ENCODE measurements at regions not wholly inside any gene's neighbourhood (a gene's known extent, or its start where the extent isn't known, plus 50 kb on each side); places are given as distances from the start of the nearest gene placed in this dataset.

GRCh38 chr6:169382735-169383134 is 129.1 kb upstream of the THBS2 start:
- H3K27ac ChIP-seq (ENCODE audit: low read depth in 1 of 3, low read length in 2 of 3) = no peak overlapping the region
- H3K9me3 ChIP-seq (ENCODE audit: control insufficient read depth in 2 of 2, insufficient read depth in 1 of 2, low read depth in 1 of 2, low read length in 1 of 2) = peaks cover 0 to 5% of the 10 kb centered on the region in 2 donors
- H3K36me3 ChIP-seq (ENCODE audit: control insufficient read depth in 3 of 3, insufficient read depth in 2 of 3, low read depth in 1 of 3, low read length in 3 of 3) = no peaks in the 10 kb centered on the region
- no peaks in the 10 kb centered on the region for H3K27me3 ChIP-seq (ENCODE audit: control insufficient read depth in 3 of 3, insufficient read depth in 3 of 3, low read length in 3 of 3)
- no peak for DNase-seq
- 91 to 94% (median 94%) methylated on average over 1 of the region's 1 CpG for WGBS, 3 donors
- H3K4me1 ChIP-seq (ENCODE audit: control insufficient read depth in 3 of 3, insufficient read depth in 2 of 3, low read depth in 1 of 3, low read length in 2 of 3) = no peaks in the 10 kb centered on the region
- no peak overlapping the region for H3K4me3 ChIP-seq (ENCODE audit: low read depth in 1 of 3, low read length in 3 of 3)
- no peak for FAIRE-seq

- Histone ChIP-seq H3K4me3 (ENCODE audit: low read depth in 1 of 3, low read length in 3 of 3) (no peak overlapping the region), H3K27ac (ENCODE audit: low read depth in 1 of 3, low read length in 2 of 3) (no peak overlapping the region), H3K36me3 (ENCODE audit: control insufficient read depth in 3 of 3, insufficient read depth in 2 of 3, low read depth in 1 of 3, low read length in 3 of 3) (no peaks in the 10 kb centered on the region), H3K9me3 (ENCODE audit: control insufficient read depth in 2 of 2, insufficient read depth in 1 of 2, low read depth in 1 of 2, low read length in 1 of 2) (peaks cover 0 to 5% of the 10 kb centered on the region in 2 donors), H3K4me1 (ENCODE audit: control insufficient read depth in 3 of 3, insufficient read depth in 2 of 3, low read depth in 1 of 3, low read length in 2 of 3) (no peaks in the 10 kb centered on the region), H3K27me3 (ENCODE audit: control insufficient read depth in 3 of 3, insufficient read depth in 3 of 3, low read length in 3 of 3) (no peaks in the 10 kb centered on the region)
- FAIRE-seq (no peak), DNase-seq (no peak)
- WGBS, 3 donors = 67 to 83% (median 71%) methylated on average over 5 to 6 of the region's 6 CpGs
These were observed 128.3 kb upstream of the THBS2 start for GRCh38 chr6:169381988-169382387.

DNA sequence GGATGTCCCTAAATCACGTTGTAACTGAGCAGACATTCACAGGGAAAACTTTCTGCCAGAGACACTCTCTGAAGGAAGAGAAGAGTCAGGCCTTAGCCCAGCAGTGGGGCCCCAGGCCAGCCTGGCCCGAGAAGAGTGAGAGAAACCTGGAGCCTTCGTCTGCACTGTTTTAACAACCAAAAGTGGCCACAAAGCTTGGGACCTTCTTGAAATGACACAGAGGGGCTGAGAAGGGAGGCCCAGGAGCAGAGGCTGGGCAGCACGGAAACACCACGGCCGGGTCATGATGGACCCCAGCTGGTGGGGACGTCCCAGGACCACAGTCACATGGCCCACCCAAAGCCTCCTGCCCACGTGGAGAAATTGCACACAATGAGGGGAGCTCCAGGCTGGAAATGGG is 126.8 kb upstream of the THBS2 start:
- DNase-seq (no peak), FAIRE-seq (no peak)
- no peak overlapping the region for H3K27ac ChIP-seq (ENCODE audit: low read depth in 1 of 3, low read length in 2 of 3)
- no peak overlapping the region for H3K4me3 ChIP-seq (ENCODE audit: low read depth in 1 of 3, low read length in 3 of 3)
- no peaks in the 10 kb centered on the region for H3K4me1 ChIP-seq (ENCODE audit: control insufficient read depth in 3 of 3, insufficient read depth in 2 of 3, low read depth in 1 of 3, low read length in 2 of 3)
- peaks cover 0 to 13% of the 10 kb centered on the region in 2 donors for H3K9me3 ChIP-seq (ENCODE audit: control insufficient read depth in 2 of 2, insufficient read depth in 1 of 2, low read depth in 1 of 2, low read length in 1 of 2)
- no peaks in the 10 kb centered on the region for H3K36me3 ChIP-seq (ENCODE audit: control insufficient read depth in 3 of 3, insufficient read depth in 2 of 3, low read depth in 1 of 3, low read length in 3 of 3)
- WGBS, 3 donors = 65 to 75% (median 69%) methylated on average over 8 of the region's 8 CpGs
- no peaks in the 10 kb centered on the region for H3K27me3 ChIP-seq (ENCODE audit: control insufficient read depth in 3 of 3, insufficient read depth in 3 of 3, low read length in 3 of 3)

DNA sequence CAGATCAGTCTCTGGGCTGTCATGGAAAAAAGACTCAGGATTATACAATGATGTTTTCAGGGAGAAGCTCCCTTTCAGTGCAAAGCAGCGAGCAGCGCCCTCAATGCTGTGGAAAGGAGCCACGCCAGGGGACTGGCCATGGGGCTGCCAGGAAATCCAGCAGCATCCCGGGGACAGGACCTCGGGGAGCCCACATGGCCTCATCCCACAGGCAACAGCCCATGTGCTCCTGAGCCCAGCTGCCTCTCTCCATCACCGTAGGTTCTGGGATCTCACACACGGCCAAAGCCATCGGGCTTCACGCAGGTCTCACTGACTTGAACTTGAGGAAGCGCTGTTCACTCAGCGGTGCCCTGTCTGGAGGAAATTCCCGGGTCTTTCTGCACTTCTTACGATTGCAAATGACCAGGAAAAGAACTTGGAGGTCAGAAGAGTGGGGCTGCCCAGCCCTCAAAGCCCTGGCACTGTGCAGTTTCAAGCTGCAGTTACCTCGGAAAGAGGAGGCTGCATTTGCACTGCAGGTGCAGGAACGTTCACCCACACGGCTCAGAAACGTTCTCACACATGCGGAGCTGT is 125.9 kb upstream of the THBS2 start:
- no peaks in the 10 kb centered on the region for H3K4me1 ChIP-seq (ENCODE audit: control insufficient read depth in 3 of 3, insufficient read depth in 2 of 3, low read depth in 1 of 3, low read length in 2 of 3)
- WGBS, 3 donors = 82 to 89% (median 87%) methylated on average over 18 of the region's 18 CpGs
- no peak for FAIRE-seq
- no peaks in the 10 kb centered on the region for H3K36me3 ChIP-seq (ENCODE audit: control insufficient read depth in 3 of 3, insufficient read depth in 2 of 3, low read depth in 1 of 3, low read length in 3 of 3)
- H3K27me3 ChIP-seq (ENCODE audit: control insufficient read depth in 3 of 3, insufficient read depth in 3 of 3, low read length in 3 of 3) = no peaks in the 10 kb centered on the region
- H3K27ac ChIP-seq (ENCODE audit: low read depth in 1 of 3, low read length in 2 of 3) = no peak overlapping the region
- H3K4me3 ChIP-seq (ENCODE audit: low read depth in 1 of 3, low read length in 3 of 3) = no peak overlapping the region
- peaks cover 0 to 16% of the 10 kb centered on the region in 2 donors for H3K9me3 ChIP-seq (ENCODE audit: control insufficient read depth in 2 of 2, insufficient read depth in 1 of 2, low read depth in 1 of 2, low read length in 1 of 2)
- DNase-seq = no peak

DNA sequence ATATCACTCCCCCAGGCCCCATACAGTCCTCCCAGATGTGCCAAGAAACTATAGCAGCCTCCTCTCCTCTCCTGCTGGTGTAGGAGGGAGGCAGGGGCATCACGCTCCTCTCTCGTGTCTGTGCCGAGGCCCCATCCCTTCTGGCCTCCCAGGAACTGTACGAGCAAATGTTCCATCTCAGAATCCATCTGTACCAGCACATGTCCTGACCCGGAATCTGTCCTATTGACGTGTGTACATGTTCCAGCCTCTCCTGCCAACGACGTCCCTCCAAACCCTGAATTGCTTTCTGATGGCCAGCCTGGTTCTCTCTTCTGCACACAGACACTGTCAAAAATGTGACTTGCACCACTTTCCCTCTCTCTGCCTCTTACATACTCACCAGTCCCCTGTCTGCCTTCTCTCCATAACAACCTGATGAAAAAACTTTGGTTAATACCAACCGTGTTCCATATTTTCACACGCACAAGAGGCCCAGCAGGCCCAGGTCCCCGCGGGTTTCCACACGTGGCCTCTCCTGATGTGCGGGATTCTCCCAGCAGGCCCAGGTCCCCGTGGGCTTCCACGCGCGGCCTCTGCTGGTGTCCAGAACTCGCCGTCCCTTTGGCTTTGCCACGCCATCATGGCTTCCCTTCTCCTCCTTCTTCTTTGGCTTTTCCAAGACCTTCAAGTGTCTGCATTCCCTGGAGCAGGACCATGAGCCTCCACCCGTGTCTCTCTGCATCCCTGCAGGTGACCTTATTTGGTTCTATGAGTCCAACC is 125.2 kb upstream of the THBS2 start:
- H3K27me3 ChIP-seq (ENCODE audit: control insufficient read depth in 3 of 3, insufficient read depth in 3 of 3, low read length in 3 of 3) = no peaks in the 10 kb centered on the region
- FAIRE-seq = no peak

DNA sequence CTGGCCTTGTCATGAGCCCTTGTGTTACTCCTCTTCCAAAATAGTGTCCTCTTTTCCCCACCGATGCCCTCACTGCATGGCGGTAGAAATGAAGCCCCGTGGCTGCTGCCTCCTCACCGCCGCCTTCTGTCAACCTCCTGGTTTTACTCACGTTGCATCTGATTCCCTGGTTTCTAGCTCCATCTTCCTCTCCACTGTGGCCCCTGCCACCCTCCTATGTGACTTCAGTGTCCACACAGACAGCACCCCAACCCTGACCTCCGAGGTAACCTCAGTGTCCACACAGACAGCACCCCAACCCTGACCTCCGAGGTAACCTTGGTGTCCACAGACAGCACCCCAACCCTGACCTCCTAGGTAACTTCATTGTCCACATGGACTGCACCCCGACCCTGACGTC is 122.8 kb upstream of the THBS2 start:
- H3K27ac ChIP-seq (ENCODE audit: low read depth in 1 of 3, low read length in 2 of 3) = no peak overlapping the region
- H3K36me3 ChIP-seq (ENCODE audit: control insufficient read depth in 3 of 3, insufficient read depth in 2 of 3, low read depth in 1 of 3, low read length in 3 of 3) = no peaks in the 10 kb centered on the region
- WGBS, 3 donors = 91 to 93% (median 93%) methylated on average over 10 of the region's 10 CpGs
- H3K4me3 ChIP-seq (ENCODE audit: low read depth in 1 of 3, low read length in 3 of 3) = no peak overlapping the region
- no peaks in the 10 kb centered on the region for H3K4me1 ChIP-seq (ENCODE audit: control insufficient read depth in 3 of 3, insufficient read depth in 2 of 3, low read depth in 1 of 3, low read length in 2 of 3)
- H3K9me3 ChIP-seq (ENCODE audit: control insufficient read depth in 2 of 2, insufficient read depth in 1 of 2, low read depth in 1 of 2, low read length in 1 of 2) = peaks cover 0 to 11% of the 10 kb centered on the region in 2 donors
- FAIRE-seq (no peak), DNase-seq (no peak)
- no peaks in the 10 kb centered on the region for H3K27me3 ChIP-seq (ENCODE audit: control insufficient read depth in 3 of 3, insufficient read depth in 3 of 3, low read length in 3 of 3)

More for the DNA sequence above, 125.2 kb upstream of the THBS2 start:
- peaks cover 0 to 16% of the 10 kb centered on the region in 2 donors for H3K9me3 ChIP-seq (ENCODE audit: control insufficient read depth in 2 of 2, insufficient read depth in 1 of 2, low read depth in 1 of 2, low read length in 1 of 2)
- no peaks in the 10 kb centered on the region for H3K4me1 ChIP-seq (ENCODE audit: control insufficient read depth in 3 of 3, insufficient read depth in 2 of 3, low read depth in 1 of 3, low read length in 2 of 3)
- H3K36me3 ChIP-seq (ENCODE audit: control insufficient read depth in 3 of 3, insufficient read depth in 2 of 3, low read depth in 1 of 3, low read length in 3 of 3) = no peaks in the 10 kb centered on the region
- no peak for DNase-seq
- WGBS, 3 donors = 90 to 93% (median 92%) methylated on average over 22 of the region's 22 CpGs
- no peak overlapping the region for H3K27ac ChIP-seq (ENCODE audit: low read depth in 1 of 3, low read length in 2 of 3)
- H3K4me3 ChIP-seq (ENCODE audit: low read depth in 1 of 3, low read length in 3 of 3) = no peak overlapping the region

GRCh38 chr6:169372589-169372988 is 118.9 kb upstream of the THBS2 start:
- no peaks in the 10 kb centered on the region for H3K36me3 ChIP-seq (ENCODE audit: control insufficient read depth in 3 of 3, insufficient read depth in 2 of 3, low read depth in 1 of 3, low read length in 3 of 3)
- H3K4me3 ChIP-seq (ENCODE audit: low read depth in 1 of 3, low read length in 3 of 3) = no peak overlapping the region
- DNase-seq (no peak), FAIRE-seq (no peak)
- no peaks in the 10 kb centered on the region for H3K27me3 ChIP-seq (ENCODE audit: control insufficient read depth in 3 of 3, insufficient read depth in 3 of 3, low read length in 3 of 3)
- no peak overlapping the region for H3K27ac ChIP-seq (ENCODE audit: low read depth in 1 of 3, low read length in 2 of 3)
- 68 to 76% (median 71%) methylated on average over 5 of the region's 5 CpGs for WGBS, 3 donors
- peaks cover 0 to 11% of the 10 kb centered on the region in 2 donors for H3K9me3 ChIP-seq (ENCODE audit: control insufficient read depth in 2 of 2, insufficient read depth in 1 of 2, low read depth in 1 of 2, low read length in 1 of 2)
- H3K4me1 ChIP-seq (ENCODE audit: control insufficient read depth in 3 of 3, insufficient read depth in 2 of 3, low read depth in 1 of 3, low read length in 2 of 3) = no peaks in the 10 kb centered on the region

GRCh38 chr6:169371344-169372127 is 117.9 kb upstream of the THBS2 start:
- no peak overlapping the region for H3K27ac ChIP-seq (ENCODE audit: low read depth in 1 of 3, low read length in 2 of 3)
- peaks cover 0 to 11% of the 10 kb centered on the region in 2 donors for H3K9me3 ChIP-seq (ENCODE audit: control insufficient read depth in 2 of 2, insufficient read depth in 1 of 2, low read depth in 1 of 2, low read length in 1 of 2)
- 52 to 71% (median 56%) methylated on average over 12 of the region's 12 CpGs for WGBS, 3 donors
- no peak for FAIRE-seq
- H3K27me3 ChIP-seq (ENCODE audit: control insufficient read depth in 3 of 3, insufficient read depth in 3 of 3, low read length in 3 of 3) = no peaks in the 10 kb centered on the region
- peak; percentile 2 to 21 for DNase-seq
- no peaks in the 10 kb centered on the region for H3K36me3 ChIP-seq (ENCODE audit: control insufficient read depth in 3 of 3, insufficient read depth in 2 of 3, low read depth in 1 of 3, low read length in 3 of 3)
- H3K4me3 ChIP-seq (ENCODE audit: low read depth in 1 of 3, low read length in 3 of 3) = no peak overlapping the region
- no peaks in the 10 kb centered on the region for H3K4me1 ChIP-seq (ENCODE audit: control insufficient read depth in 3 of 3, insufficient read depth in 2 of 3, low read depth in 1 of 3, low read length in 2 of 3)
